Activated CD4-positive, alpha-beta T cell treated with anti-CD3 and anti-CD28 coated beads for 36 hours (primary cell): ENCODE measurements at regions not wholly inside any gene's neighbourhood (a gene's known extent, or its start where the extent isn't known, plus 50 kb on each side); places are given as distances from the start of the nearest gene placed in this dataset.

Experiments
- ATAC-seq: fragments of 200-7000 bp; cut with Tn5 transposase; one replicate; pipeline ENCODE4 v1.10.0; 2021; ENCODE audit warnings: mild to moderate bottlenecking, moderate library complexity
- CTCF ChIA-PET: fragments of 350-600 bp; sonication (Branson Sonifier 250); formaldehyde crosslinking; loops from one replicate; lab custom pipeline; 2021; ENCODE audit warnings: antibody characterized with exemption; lab: Charles Lee
- POLR2A ChIA-PET: fragments of 350-600 bp; sonication (Branson Sonifier 250); formaldehyde crosslinking; loops from one replicate; lab custom pipeline; 2021; ENCODE audit warnings: antibody characterized with exemption, inconsistent platforms; lab: Charles Lee
- DNase-seq: peaks from one replicate; pipeline ENCODE4 v3.0.0-alpha.2; 2020
- H3K27ac Mint-ChIP-seq: one replicate; pipeline ENCODE4 v1.8.0; 2021; ENCODE audit warnings: mixed read lengths
- H3K27me3 Mint-ChIP-seq: one replicate; pipeline ENCODE4 v1.8.0; 2021; ENCODE audit warnings: mixed read lengths
- H3K36me3 Mint-ChIP-seq: one replicate; pipeline ENCODE4 v1.8.0; 2021; ENCODE audit warnings: low read depth, mixed read lengths
- H3K4me1 Mint-ChIP-seq: one replicate; pipeline ENCODE4 v1.8.0; 2021; ENCODE audit warnings: mixed read lengths
- H3K4me3 Mint-ChIP-seq: one replicate; pipeline ENCODE4 v1.8.0; 2021; ENCODE audit warnings: mild to moderate bottlenecking, moderate library complexity, mixed read lengths
- H3K9me3 Mint-ChIP-seq: one replicate; pipeline ENCODE4 v1.8.0; 2021; ENCODE audit warnings: low read depth, mixed read lengths
- intact Hi-C, 2 experiments: fragments of 100-400 bp; cut with DNase I in 1 of 2; cut with micrococcal nuclease in 1 of 2; formaldehyde crosslinking; loops; one replicate each; pipeline versions ENCODE4 v1.14.2 to v1.15.1; 2022 to 2024; cut with DNase I, micrococcal nuclease

DNA sequence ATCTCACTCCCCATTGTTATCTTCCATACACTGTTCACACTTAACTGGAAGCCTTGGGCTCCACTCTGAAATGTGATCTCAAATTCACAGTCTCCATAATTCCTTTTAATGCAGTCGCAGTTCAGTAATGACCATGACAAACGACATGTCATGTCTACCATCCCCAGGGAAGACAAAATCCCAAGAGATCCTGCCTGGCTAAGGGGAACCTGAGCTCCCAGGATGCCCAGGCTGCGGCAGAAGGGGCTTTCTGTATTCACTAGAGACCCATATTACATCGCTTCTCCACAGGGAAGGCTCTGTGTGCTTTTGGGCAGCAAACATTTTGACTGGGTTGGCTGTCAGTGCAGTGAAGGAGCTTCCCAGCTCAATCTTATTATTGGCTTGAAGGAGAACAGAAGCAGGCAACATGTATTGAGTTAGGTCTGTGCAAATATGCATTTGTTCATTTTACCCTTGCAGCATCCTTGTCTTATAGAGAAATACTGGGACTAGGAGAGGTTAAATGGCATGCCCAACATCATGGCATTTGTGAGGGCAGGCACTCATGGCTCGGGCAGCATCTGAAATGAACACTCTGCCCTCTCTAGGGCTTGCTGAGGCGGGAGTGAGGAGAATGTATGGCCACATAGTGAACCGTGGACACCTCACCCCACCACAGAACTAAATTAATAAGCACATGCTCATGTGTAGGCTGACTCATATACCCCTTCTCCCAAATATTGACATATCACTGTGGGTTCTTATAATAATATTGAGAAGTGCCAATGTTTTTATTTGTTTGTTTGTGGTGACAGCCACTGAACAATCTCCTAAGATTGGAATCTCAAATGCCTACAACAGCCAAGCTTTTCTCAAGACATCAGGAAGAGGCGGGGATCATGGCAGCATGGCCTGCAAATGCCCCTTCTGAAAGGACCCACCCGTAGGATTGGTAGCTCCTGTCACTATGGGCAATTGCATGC, 141.6 kb upstream of the FOXB1 start:
- intact Hi-C loops, result no loop called here
- DNase-seq, result no peak
- H3K27ac Mint-ChIP-seq, result no peak overlapping the region
- peaks cover 5% of the 10 kb centered on the region for H3K27me3 Mint-ChIP-seq
- CTCF ChIA-PET, result no interaction called here
- no peak overlapping the region for H3K4me3 Mint-ChIP-seq
- H3K9me3 Mint-ChIP-seq, result no peaks in the 10 kb centered on the region
- no peak for ATAC-seq
- POLR2A ChIA-PET, result no interaction called here
- H3K36me3 Mint-ChIP-seq, result no peaks in the 10 kb centered on the region
- H3K4me1 Mint-ChIP-seq, result no peaks in the 10 kb centered on the region

GRCh38 chr15:59847968-59848367, 156.1 kb upstream of the FOXB1 start:
- H3K4me3 Mint-ChIP-seq, result no peak overlapping the region
- ChIA-PET CTCF (interaction anchor here (0.6 kb wide), 1 partner anchor 280 kb away, joined by 3 read pairs; no protein-coding TSS in a partner anchor), POLR2A (no interaction called here)
- H3K27ac Mint-ChIP-seq, result no peak overlapping the region
- no peaks in the 10 kb centered on the region for H3K36me3 Mint-ChIP-seq
- intact Hi-C loops, result no loop called here
- ATAC-seq (no peak), DNase-seq (no peak)
- no peaks in the 10 kb centered on the region for H3K9me3 Mint-ChIP-seq
- H3K27me3 Mint-ChIP-seq, result peaks cover 4% of the 10 kb centered on the region
- no peaks in the 10 kb centered on the region for H3K4me1 Mint-ChIP-seq

GRCh38 chr15:59845942-59846499, 156.9 kb upstream of the BNIP2 start:
- POLR2A ChIA-PET, result no interaction called here
- Mint-ChIP-seq H3K27me3 (peaks cover 4% of the 10 kb centered on the region), H3K4me1 (no peaks in the 10 kb centered on the region), H3K27ac (no peak overlapping the region), H3K9me3 (no peaks in the 10 kb centered on the region), H3K36me3 (no peaks in the 10 kb centered on the region), H3K4me3 (no peak overlapping the region)
- CTCF ChIA-PET, result no interaction called here
- ATAC-seq (no peak), DNase-seq (no peak)
- intact Hi-C loops, result no loop called here

- no peak overlapping the region for H3K27ac Mint-ChIP-seq
- DNase-seq, result no peak
- CTCF ChIA-PET, result interaction anchor here (0.7 to 1.2 kb wide), 2 partner anchors 120 to 483 kb away, joined by 3 read pairs; no protein-coding TSS in a partner anchor
- no peak for ATAC-seq
- peaks cover 5% of the 10 kb centered on the region for H3K4me1 Mint-ChIP-seq
- no peaks in the 10 kb centered on the region for H3K27me3 Mint-ChIP-seq
- H3K36me3 Mint-ChIP-seq, result no peaks in the 10 kb centered on the region
- POLR2A ChIA-PET, result no interaction called here
- no peak overlapping the region for H3K4me3 Mint-ChIP-seq
- no peaks in the 10 kb centered on the region for H3K9me3 Mint-ChIP-seq
- intact Hi-C loops, result no loop called here
Observed at GRCh38 chr15:59843609-59844008, 154.5 kb upstream of the BNIP2 start.

- intact Hi-C loops, result no loop called here
- Mint-ChIP-seq H3K9me3 (no peaks in the 10 kb centered on the region), H3K36me3 (no peaks in the 10 kb centered on the region), H3K4me3 (no peak overlapping the region), H3K27ac (no peak overlapping the region), H3K4me1 (peaks cover 9% of the 10 kb centered on the region), H3K27me3 (no peaks in the 10 kb centered on the region)
- ATAC-seq (no peak), DNase-seq (no peak)
- CTCF ChIA-PET, result interaction anchor here (0.7 to 1.5 kb wide), 3 partner anchors 20 to 116 kb away, joined by 3 to 4 read pairs (median 3); no protein-coding TSS in a partner anchor
- POLR2A ChIA-PET, result no interaction called here
Observed at GRCh38 chr15:59841036-59841435, 151.9 kb upstream of the BNIP2 start.

- Mint-ChIP-seq H3K27ac (no peak overlapping the region), H3K36me3 (no peaks in the 10 kb centered on the region), H3K27me3 (no peaks in the 10 kb centered on the region), H3K4me3 (no peak overlapping the region), H3K4me1 (peaks cover 9% of the 10 kb centered on the region), H3K9me3 (no peaks in the 10 kb centered on the region)
- DNase-seq (no peak), ATAC-seq (no peak)
- intact Hi-C loops, result no loop called here
- ChIA-PET POLR2A (no interaction called here), CTCF (no interaction called here)
Observed at GRCh38 chr15:59839906-59840305, 150.8 kb upstream of the BNIP2 start.

DNA sequence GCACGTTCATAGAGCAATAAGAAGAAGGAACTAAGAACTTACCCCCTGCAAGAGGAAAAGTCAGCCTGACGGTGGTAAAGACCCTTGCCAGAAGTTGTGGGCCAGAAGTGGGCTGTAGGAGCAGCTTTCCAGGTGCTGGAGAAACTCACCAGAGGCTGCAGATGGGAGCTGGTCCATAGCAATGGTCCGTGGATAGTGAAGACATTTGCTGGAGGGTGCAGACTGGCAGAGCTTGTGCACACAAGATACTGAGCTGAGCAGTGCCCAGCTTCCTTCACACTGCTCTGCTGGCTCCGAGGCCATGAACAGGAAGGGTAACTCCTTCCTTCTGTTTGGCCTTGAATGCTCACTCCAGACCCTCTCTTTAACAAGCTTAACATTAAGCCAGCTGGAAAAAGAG, 149.8 kb upstream of the BNIP2 start:
- Mint-ChIP-seq H3K9me3 (no peaks in the 10 kb centered on the region), H3K27me3 (no peaks in the 10 kb centered on the region), H3K27ac (no peak overlapping the region), H3K4me1 (peaks cover 9% of the 10 kb centered on the region), H3K36me3 (no peaks in the 10 kb centered on the region), H3K4me3 (no peak overlapping the region)
- intact Hi-C loops, result no loop called here
- POLR2A ChIA-PET, result interaction anchor here (0.5 kb wide), 1 partner anchor 9 kb away, joined by 7 read pairs; no protein-coding TSS in a partner anchor
- ATAC-seq (no peak), DNase-seq (no peak)
- CTCF ChIA-PET, result interaction anchor here (0.8 kb wide), 1 partner anchor 79 kb away, joined by 4 read pairs; no protein-coding TSS in a partner anchor

DNA sequence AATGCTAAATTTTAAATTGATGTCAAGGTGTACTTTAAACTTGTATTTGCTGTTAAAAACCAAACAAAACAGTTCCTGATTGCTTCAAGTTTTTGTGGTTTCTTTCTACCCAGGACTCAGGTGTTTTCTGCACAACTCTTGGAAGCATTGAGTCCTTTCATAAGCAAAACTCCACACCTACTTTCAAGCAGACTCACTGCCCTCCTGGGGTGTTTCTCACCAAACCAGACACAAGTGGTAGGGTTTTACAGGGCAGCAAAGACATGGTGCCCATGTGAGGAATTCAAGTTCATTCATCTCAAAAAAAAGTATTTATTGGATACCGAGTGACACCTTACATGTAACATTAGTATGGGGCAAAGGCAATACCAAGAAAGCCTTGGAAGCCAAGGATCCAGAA, 146.7 kb upstream of the BNIP2 start:
- peaks cover 9% of the 10 kb centered on the region for H3K4me1 Mint-ChIP-seq
- POLR2A ChIA-PET, result no interaction called here
- H3K4me3 Mint-ChIP-seq, result no peak overlapping the region
- intact Hi-C loops, result no loop called here
- CTCF ChIA-PET, result no interaction called here
- ATAC-seq (no peak), DNase-seq (no peak)
- no peaks in the 10 kb centered on the region for H3K36me3 Mint-ChIP-seq
- H3K27me3 Mint-ChIP-seq, result no peaks in the 10 kb centered on the region
- H3K9me3 Mint-ChIP-seq, result no peaks in the 10 kb centered on the region
- H3K27ac Mint-ChIP-seq, result no peak overlapping the region

- Mint-ChIP-seq H3K27me3 (no peaks in the 10 kb centered on the region), H3K4me1 (peaks cover 9% of the 10 kb centered on the region), H3K36me3 (no peaks in the 10 kb centered on the region), H3K27ac (no peak overlapping the region), H3K9me3 (no peaks in the 10 kb centered on the region), H3K4me3 (no peak overlapping the region)
- DNase-seq (no peak), ATAC-seq (no peak)
- intact Hi-C loops, result no loop called here
- CTCF ChIA-PET, result interaction anchor here (0.7 kb wide), 1 partner anchor 145 kb away, joined by 3 read pairs; no protein-coding TSS in a partner anchor
- POLR2A ChIA-PET, result no interaction called here
Observed at GRCh38 chr15:59834528-59834927, 145.4 kb upstream of the BNIP2 start.

GRCh38 chr15:59833366-59833765, 144.2 kb upstream of the BNIP2 start:
- POLR2A ChIA-PET, result no interaction called here

GRCh38 chr15:59830873-59831272, 141.8 kb upstream of the BNIP2 start:
- Mint-ChIP-seq H3K4me1 (no peaks in the 10 kb centered on the region), H3K4me3 (no peak overlapping the region), H3K27me3 (no peaks in the 10 kb centered on the region), H3K36me3 (no peaks in the 10 kb centered on the region), H3K27ac (no peak overlapping the region), H3K9me3 (no peaks in the 10 kb centered on the region)
- ChIA-PET POLR2A (no interaction called here), CTCF (no interaction called here)
- intact Hi-C loops, result no loop called here
- ATAC-seq (no peak), DNase-seq (no peak)

More at GRCh38 chr15:59833366-59833765, 144.2 kb upstream of the BNIP2 start:
- Mint-ChIP-seq H3K27ac (no peak overlapping the region), H3K4me1 (peaks cover 2% of the 10 kb centered on the region), H3K36me3 (no peaks in the 10 kb centered on the region), H3K9me3 (no peaks in the 10 kb centered on the region), H3K27me3 (no peaks in the 10 kb centered on the region), H3K4me3 (no peak overlapping the region)
- CTCF ChIA-PET, result interaction anchor here (1.6 kb wide), 1 partner anchor 493 kb away, joined by 3 read pairs; no protein-coding TSS in a partner anchor
- DNase-seq, result no peak
- intact Hi-C loops, result no loop called here
- no peak for ATAC-seq
